C4-2B (cell line): ENCODE measurements at regions not wholly inside any gene's neighbourhood (a gene's known extent, or its start where the extent isn't known, plus 50 kb on each side); places are given as distances from the start of the nearest gene placed in this dataset.

ENCODE experiments used
- H3K27ac ChIP-seq: fragments of 450-650 bp; 2 replicates; pipeline ENCODE4 v1.5.1; 2017
- ZFX ChIP-seq: fragments of 450-650 bp; IDR thresholded peaks from 2 replicates; pipeline ENCODE4 v1.6.1; 2017
- TF ChIP-seq, protein P1 (sequence below): fragments of 450-650 bp; conservative IDR thresholded peaks from 2 replicates; pipeline ENCODE4 v1.5.1; 2017; ENCODE audit warnings: mild to moderate bottlenecking

- H3K27ac ChIP-seq = no peak overlapping the region
- TF ChIP-seq, protein P1, sequence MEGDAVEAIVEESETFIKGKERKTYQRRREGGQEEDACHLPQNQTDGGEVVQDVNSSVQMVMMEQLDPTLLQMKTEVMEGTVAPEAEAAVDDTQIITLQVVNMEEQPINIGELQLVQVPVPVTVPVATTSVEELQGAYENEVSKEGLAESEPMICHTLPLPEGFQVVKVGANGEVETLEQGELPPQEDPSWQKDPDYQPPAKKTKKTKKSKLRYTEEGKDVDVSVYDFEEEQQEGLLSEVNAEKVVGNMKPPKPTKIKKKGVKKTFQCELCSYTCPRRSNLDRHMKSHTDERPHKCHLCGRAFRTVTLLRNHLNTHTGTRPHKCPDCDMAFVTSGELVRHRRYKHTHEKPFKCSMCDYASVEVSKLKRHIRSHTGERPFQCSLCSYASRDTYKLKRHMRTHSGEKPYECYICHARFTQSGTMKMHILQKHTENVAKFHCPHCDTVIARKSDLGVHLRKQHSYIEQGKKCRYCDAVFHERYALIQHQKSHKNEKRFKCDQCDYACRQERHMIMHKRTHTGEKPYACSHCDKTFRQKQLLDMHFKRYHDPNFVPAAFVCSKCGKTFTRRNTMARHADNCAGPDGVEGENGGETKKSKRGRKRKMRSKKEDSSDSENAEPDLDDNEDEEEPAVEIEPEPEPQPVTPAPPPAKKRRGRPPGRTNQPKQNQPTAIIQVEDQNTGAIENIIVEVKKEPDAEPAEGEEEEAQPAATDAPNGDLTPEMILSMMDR = no peak
- TF ChIP-seq ZFX = no peak
These were observed 235.6 kb downstream of the OGFRL1 start for GRCh38 chr6:71524201-71524600.

- TF ChIP-seq, protein P1 = no peak
- no peak for TF ChIP-seq ZFX
- no peak overlapping the region for H3K27ac ChIP-seq
These were observed 239.3 kb downstream of the OGFRL1 start for GRCh38 chr6:71527886-71528285.

DNA sequence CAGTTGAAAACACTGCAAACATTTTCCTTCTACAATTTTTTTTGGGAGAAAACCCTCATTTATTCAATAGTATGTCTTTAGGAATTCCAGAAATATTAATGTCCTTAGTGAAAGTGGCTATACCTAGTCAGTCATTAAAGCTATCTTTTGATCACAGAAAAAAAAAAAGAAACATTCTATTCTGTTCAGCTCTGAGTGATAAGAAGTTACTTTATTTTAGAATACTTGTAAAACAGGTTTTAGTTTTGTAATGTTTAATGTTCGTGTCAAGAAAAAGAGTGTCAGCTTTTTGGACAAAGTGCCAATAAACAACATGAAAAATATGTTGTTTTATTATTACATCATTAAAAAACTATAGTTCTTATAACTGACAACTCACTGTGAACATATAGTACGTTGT is 240.4 kb downstream of the OGFRL1 start:
- TF ChIP-seq, protein P1 = no peak
- TF ChIP-seq ZFX = no peak
- H3K27ac ChIP-seq = no peak overlapping the region

DNA sequence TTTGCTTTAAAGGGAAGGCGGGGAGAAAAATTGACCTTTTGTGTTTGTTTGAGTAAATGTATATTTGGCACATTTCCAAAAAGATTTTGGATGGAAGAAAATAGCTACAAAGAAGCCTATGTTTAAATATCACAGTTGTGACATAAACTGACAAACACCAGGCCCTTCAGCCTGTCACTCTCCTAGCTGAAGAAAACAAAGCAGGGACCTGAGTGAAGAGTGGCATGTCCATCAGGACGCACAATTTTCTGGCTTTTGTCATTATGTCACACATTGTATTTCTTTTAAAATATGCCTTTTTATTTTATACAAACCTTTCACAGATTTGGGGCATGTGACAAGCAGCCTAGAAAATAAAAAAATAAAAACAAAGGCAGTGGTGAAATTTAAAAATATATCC is 241.2 kb downstream of the OGFRL1 start:
- TF ChIP-seq, protein P1 = no peak
- TF ChIP-seq ZFX = no peak
- no peak overlapping the region for H3K27ac ChIP-seq

DNA sequence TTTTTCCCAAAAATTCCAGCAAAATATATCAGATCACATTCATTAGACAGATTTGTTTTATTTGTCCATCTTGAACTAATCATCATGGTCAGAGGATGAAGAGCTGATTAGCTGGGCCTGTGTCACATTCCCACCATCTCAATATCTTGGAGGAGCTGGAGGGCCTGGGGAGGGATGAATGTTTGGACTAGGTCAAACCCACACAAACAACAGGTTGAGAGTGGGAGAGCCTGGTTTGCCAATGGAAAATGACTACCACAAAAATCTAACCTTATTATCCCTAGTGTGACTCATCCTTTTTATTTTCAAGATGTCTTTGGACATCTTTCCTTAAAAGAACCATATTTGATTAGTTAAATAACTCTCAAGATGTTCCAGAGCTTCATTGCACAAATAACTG is 242.4 kb downstream of the OGFRL1 start:
- no peak overlapping the region for H3K27ac ChIP-seq
- TF ChIP-seq, protein P1 = no peak
- no peak for TF ChIP-seq ZFX

- TF ChIP-seq, protein P1 = no peak
- no peak for TF ChIP-seq ZFX
- H3K27ac ChIP-seq = no peak overlapping the region
These were observed 243.2 kb downstream of the OGFRL1 start for GRCh38 chr6:71531841-71532240.

DNA sequence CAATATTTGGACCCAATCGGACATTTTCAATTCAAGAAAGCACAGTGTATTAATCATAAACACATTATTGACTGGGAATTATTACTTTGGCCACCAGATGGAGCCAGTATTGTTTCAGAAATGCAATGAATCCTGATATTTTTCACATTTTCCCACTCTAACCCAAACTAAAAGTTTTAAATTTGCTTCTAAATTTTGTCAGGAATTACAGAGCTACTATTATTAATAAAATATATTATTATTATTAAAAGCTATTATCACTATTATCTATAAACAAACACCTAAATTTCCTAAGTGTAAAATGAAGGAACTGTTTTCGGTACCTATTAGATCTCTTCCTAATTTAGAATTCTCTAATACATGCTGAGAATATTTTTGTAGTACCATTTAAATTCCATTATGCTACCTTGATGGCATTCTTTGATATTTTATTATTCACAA is 245.3 kb downstream of the OGFRL1 start:
- TF ChIP-seq, protein P1 = peak; percentile 72
- no peak for TF ChIP-seq ZFX
- H3K27ac ChIP-seq = no peak overlapping the region
